Mucosa of rectum (tissue), 2 donors: ENCODE measurements at regions not wholly inside any gene's neighbourhood (a gene's known extent, or its start where the extent isn't known, plus 50 kb on each side); places are given as distances from the start of the nearest gene placed in this dataset.

Experiments
- H3K27ac ChIP-seq, 2 donors: one replicate each; pipeline ENCODE4 v1.7.0; 2013; ENCODE audit warnings: inconsistent platforms in 2 of 2, low read depth in 2 of 2, low read length in 2 of 2
- H3K27me3 ChIP-seq, 2 donors: one replicate each; pipeline ENCODE4 v1.7.0; 2013; ENCODE audit warnings: low read length in 2 of 2; ENCODE audit not compliant: control insufficient read depth in 2 of 2, insufficient read depth in 2 of 2
- H3K36me3 ChIP-seq, 2 donors: one replicate each; pipeline ENCODE4 v1.7.0; 2013; ENCODE audit warnings: low read length in 2 of 2; ENCODE audit not compliant: control insufficient read depth in 2 of 2, insufficient read depth in 2 of 2
- H3K4me1 ChIP-seq, 2 donors: one replicate each; pipeline ENCODE4 v1.7.0; 2013; ENCODE audit warnings: low read length in 2 of 2, mild to moderate bottlenecking in 1 of 2; ENCODE audit not compliant: control insufficient read depth in 2 of 2, insufficient read depth in 2 of 2
- H3K4me3 ChIP-seq, 2 donors: one replicate each; pipeline ENCODE4 v1.7.0; 2013; ENCODE audit warnings: low read length in 2 of 2
- H3K9ac ChIP-seq, 2 donors: one replicate each; pipeline ENCODE4 v1.7.0; 2013; ENCODE audit warnings: low read length in 2 of 2, low read depth in 1 of 2, mild to moderate bottlenecking in 1 of 2
- H3K9me3 ChIP-seq, 2 donors: one replicate each; pipeline ENCODE4 v1.7.0; 2013; ENCODE audit warnings: low read length in 2 of 2; ENCODE audit not compliant: control insufficient read depth in 2 of 2
- donor health status: healthy.
- donor health status: Normal muscosa, but diverticular disease.

DNA sequence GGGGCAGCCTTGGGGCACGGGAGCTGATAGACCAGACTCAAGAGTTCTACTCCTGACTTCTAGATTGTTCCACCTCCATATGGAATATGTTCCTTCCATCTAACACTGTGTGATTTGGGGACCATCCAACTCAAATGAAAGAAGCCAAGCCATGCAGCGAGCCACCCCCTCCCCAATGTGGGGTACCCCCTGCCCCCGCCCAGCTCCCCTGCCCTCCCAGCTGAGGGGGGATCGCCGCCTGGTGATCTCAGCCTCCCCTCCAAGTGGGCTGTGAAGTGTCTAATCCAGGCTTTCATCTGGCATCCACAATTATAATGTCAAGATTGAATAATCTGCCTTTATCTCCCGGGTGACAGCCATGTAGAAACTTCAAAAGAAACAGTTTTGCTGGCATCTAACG is 246.1 kb downstream of the RPS24 start:
- Histone ChIP-seq H3K9ac (no peak overlapping the region), H3K4me3 (no peak overlapping the region), H3K36me3 (no peaks in the 10 kb centered on the region), H3K4me1 (no peaks in the 10 kb centered on the region), H3K27ac (no peak overlapping the region), H3K27me3 (no peaks in the 10 kb centered on the region), H3K9me3 (no peaks in the 10 kb centered on the region)

DNA sequence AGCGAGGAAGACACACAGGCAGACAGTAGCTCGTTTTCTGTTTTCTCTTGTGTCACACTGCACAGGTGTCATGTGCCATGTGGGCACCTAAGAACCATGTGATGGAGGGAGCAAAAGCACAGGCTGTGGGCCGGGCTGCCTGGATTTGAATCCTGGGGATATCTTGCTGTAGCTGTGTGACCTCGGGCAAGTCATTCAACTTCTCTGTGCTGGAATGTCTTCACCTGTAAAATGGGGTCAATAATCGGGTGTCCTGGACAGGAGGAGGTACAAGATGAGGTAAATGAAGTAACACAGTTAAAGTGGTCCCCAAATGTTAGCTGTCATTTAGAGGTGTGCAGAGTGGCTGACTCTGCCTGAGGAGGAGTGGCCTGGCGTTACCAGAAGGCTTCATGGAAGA is 246.9 kb downstream of the RPS24 start:
- H3K9ac ChIP-seq: no peak overlapping the region
- H3K36me3 ChIP-seq: no peaks in the 10 kb centered on the region
- H3K4me3 ChIP-seq: no peak overlapping the region
- H3K9me3 ChIP-seq: no peaks in the 10 kb centered on the region
- H3K27ac ChIP-seq: no peak overlapping the region
- H3K27me3 ChIP-seq: no peaks in the 10 kb centered on the region
- no peaks in the 10 kb centered on the region for H3K4me1 ChIP-seq

DNA sequence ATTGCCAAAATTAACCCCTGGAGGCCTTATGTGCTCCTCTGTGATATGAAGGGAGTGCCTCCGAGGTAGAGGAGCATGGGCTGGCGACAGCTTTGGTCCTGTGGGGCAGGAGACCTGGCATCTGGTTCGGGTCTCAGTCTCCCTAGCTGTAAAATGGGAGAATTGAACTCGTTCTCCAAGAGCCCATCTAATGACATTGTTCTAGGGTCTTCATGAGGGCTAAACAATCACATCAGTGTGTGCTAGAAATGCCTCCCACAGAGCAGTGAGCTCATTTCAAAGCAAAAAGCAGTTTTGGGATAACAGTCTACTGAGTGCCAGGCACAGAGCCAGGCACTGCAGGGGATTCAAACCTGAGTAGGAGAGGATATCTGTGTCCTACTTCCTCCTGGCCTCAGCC is 248.0 kb downstream of the RPS24 start:
- Histone ChIP-seq H3K9me3 (no peaks in the 10 kb centered on the region), H3K27ac (no peak overlapping the region), H3K9ac (no peak overlapping the region), H3K27me3 (no peaks in the 10 kb centered on the region), H3K4me1 (no peaks in the 10 kb centered on the region), H3K4me3 (no peak overlapping the region), H3K36me3 (no peaks in the 10 kb centered on the region)

DNA sequence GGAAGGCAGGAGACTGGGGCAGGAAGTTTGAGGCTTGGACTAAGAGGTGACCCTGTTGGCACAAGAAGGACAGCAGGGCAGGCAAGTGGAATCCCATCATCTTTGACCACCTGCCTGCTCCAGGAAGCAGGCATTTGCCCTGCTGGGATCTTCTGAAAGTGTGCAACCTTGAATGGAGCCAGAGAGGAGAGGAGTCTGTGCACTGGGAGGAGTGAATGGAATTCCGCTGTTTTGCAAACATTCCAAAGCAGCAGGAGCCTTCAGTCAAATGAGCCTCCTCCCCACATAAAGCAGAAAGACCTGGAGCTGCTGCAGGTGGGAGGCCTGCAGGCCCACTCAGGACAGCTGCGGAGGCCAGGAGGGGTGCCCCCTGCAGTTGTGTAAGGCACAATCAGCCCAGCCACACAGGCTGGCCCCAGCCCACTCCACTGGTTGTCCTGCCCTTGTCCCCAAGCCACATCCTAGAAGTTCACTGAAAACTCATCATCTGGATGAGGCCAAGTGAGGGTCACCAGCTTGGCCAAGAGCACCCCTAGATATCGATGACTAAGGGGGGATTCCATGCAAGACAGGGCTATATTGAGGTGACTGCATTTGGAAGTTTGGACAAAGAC is 249.5 kb downstream of the RPS24 start:
- Histone ChIP-seq H3K27me3 (no peaks in the 10 kb centered on the region), H3K4me3 (no peak overlapping the region), H3K9me3 (no peaks in the 10 kb centered on the region), H3K9ac (no peak overlapping the region), H3K27ac (no peak overlapping the region), H3K36me3 (no peaks in the 10 kb centered on the region), H3K4me1 (no peaks in the 10 kb centered on the region)

DNA sequence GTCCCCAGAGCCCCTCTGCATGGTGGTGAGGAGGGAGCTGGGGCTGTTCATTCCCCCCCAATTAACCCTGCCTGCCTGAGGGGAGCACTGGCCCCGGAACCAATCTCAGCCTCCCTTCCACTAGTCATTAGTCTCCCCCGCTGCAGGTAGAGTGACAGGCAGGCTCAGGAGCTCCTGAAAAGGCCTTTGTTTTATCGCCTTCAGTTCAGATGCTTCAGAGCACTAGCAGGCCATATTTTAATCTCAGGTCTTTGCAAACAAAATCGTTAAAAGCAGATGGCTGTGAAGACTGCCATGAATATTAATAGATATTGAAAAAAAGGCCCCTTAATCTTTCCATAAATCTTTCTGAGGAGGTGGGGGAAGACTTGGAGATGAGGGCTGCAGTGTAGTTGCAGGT is 250.7 kb downstream of the RPS24 start:
- H3K4me1 ChIP-seq: no peaks in the 10 kb centered on the region
- no peak overlapping the region for H3K9ac ChIP-seq
- H3K27me3 ChIP-seq: no peaks in the 10 kb centered on the region
- no peak overlapping the region for H3K4me3 ChIP-seq
- no peaks in the 10 kb centered on the region for H3K36me3 ChIP-seq
- no peaks in the 10 kb centered on the region for H3K9me3 ChIP-seq
- H3K27ac ChIP-seq: no peak overlapping the region

DNA sequence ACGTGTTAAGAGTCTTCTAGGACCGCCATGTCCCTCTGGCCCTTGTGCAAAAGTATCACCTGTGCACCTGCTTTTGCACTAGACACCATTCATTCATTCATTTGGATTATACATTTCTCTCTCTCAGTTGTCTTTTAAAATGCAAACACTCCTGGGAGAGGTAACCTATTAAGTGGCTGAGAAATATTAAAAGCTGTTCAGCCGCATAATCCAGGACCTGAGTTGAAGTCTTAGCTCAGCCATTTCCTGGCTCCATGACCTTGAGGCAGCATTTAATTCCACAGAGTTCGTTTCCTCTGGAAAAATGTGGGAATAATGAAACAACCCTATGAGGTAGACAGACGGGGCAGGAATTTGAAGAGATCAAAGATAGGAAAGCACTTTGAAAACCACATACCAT is 251.6 kb downstream of the RPS24 start:
- no peaks in the 10 kb centered on the region for H3K4me1 ChIP-seq

DNA sequence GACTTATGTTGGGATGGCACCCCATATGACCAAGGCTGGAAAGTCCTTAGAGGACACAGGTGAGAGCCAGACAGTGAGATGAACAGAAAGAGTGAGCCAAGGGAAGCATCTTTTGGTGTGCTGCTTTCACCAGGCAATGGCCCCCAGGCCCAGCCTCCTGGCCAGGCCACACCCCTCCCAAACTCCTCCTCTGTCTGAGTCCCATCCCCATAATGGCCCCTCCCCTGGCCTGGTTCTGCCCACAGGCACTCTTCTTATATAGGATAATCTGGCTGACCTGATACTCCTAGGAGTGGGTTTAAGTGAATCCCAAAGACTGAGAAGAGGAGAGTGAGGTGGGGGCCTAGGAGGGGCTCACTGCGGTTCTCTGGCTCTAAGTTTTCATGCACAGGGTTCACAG is 252.5 kb downstream of the RPS24 start:
- Histone ChIP-seq H3K27ac (no peak overlapping the region), H3K4me1 (no peaks in the 10 kb centered on the region), H3K9ac (no peak overlapping the region), H3K27me3 (no peaks in the 10 kb centered on the region), H3K4me3 (no peak overlapping the region), H3K36me3 (no peaks in the 10 kb centered on the region), H3K9me3 (no peaks in the 10 kb centered on the region)

More for the DNA sequence above, 251.6 kb downstream of the RPS24 start:
- no peaks in the 10 kb centered on the region for H3K27me3 ChIP-seq
- H3K4me3 ChIP-seq: no peak overlapping the region
- H3K36me3 ChIP-seq: no peaks in the 10 kb centered on the region
- no peak overlapping the region for H3K9ac ChIP-seq
- H3K27ac ChIP-seq: no peak overlapping the region
- H3K9me3 ChIP-seq: no peaks in the 10 kb centered on the region

DNA sequence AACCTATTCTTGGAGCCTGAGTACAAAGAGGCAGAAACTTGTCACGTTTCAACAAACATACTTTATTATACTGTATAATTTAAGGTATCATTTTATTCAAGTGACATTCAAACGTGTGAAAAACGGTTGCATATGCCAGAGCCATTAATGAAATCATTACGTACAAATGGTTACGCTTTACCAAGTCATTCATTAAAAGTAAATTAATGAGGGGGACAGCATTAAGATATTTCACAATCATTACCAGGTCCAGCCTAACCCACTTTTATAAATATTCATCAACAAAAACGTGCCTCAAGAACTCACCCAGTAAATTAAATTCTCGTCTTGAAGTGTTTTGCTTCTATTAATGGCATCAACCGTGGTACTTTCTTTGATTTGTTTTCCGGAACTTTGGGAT is 253.0 kb downstream of the RPS24 start:
- Histone ChIP-seq H3K4me3 (no peak overlapping the region), H3K27me3 (no peaks in the 10 kb centered on the region), H3K36me3 (no peaks in the 10 kb centered on the region), H3K27ac (no peak overlapping the region), H3K4me1 (no peaks in the 10 kb centered on the region), H3K9me3 (no peaks in the 10 kb centered on the region), H3K9ac (no peak overlapping the region)

DNA sequence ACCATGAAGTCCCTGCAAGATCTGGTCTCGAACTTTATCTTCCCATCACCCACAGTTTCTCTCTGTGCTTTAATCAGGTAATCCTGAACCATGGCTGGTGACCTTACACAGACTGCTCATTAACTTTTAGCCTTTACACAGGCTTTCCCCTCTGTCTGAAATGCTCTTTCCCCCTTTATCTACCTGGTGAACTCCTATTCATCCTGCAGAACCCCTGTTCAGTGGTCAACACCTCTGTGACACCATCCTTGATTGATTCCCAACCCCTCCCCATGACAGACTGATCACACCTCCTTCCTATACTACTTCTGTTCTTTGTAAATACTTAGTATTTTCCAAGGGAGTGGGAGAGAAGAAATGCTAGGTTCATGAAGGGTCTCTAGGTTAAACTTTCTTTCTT is 254.0 kb downstream of the RPS24 start:
- H3K4me3 ChIP-seq: no peak overlapping the region
- H3K9ac ChIP-seq: no peak overlapping the region
- no peaks in the 10 kb centered on the region for H3K4me1 ChIP-seq
- no peaks in the 10 kb centered on the region for H3K27me3 ChIP-seq
- H3K9me3 ChIP-seq: no peaks in the 10 kb centered on the region
- H3K36me3 ChIP-seq: no peaks in the 10 kb centered on the region
- no peak overlapping the region for H3K27ac ChIP-seq

DNA sequence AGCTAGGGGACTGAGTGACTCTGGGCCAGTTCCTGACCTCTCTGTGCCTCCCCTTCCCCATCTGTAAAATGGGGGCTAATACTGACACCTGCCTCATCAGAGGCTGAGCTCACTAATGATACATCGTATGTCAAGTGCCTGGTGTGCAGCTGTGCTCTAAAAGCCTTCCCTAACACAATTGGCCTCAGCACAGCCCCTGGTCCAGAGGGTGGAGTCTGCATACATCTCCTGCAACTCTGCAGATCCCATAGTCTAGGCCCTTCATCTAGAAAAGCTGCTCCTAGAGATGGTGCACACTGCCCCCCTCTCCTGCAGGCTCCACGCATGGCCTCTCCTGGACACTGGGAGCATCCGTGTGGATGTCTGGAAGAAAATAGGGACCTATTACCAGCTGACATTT is 255.0 kb downstream of the RPS24 start:
- Histone ChIP-seq H3K4me3 (no peak overlapping the region), H3K27me3 (no peaks in the 10 kb centered on the region), H3K9me3 (no peaks in the 10 kb centered on the region), H3K36me3 (no peaks in the 10 kb centered on the region), H3K9ac (no peak overlapping the region), H3K4me1 (no peaks in the 10 kb centered on the region), H3K27ac (no peak overlapping the region)
